GM23338 (cell line): ENCODE measurements at regions not wholly inside any gene's neighbourhood (a gene's known extent, or its start where the extent isn't known, plus 50 kb on each side); places are given as distances from the start of the nearest gene placed in this dataset.

ENCODE experiments used
- ATAC-seq: fragments of 200-7000 bp; cut with Tn5 transposase; 3 replicates; pipeline ENCODE4 v1.9.1; 2020
- DNase-seq: peaks from one replicate; pipeline ENCODE4 v3.0.0-alpha.2; 2015; ENCODE audit warnings: low spot score
- H2AFZ ChIP-seq: fragments of 200-600 bp; sonication (generic); 2 replicates; pipeline ENCODE4 v1.8.0; 2016; ENCODE audit warnings: antibody characterized with exemption, mild to moderate bottlenecking, moderate library complexity
- H3F3A ChIP-seq: fragments of 200-600 bp; sonication (generic); replicated peaks from 2 replicates; pipeline ENCODE4 v1.8.0; 2017; ENCODE audit warnings: antibody characterized with exemption, mixed run types, low read depth
- H3K27ac ChIP-seq: fragments of 200-600 bp; sonication (generic); 2 replicates; pipeline ENCODE4 v1.6.1; 2016; ENCODE audit warnings: low read depth
- H3K27me3 ChIP-seq: fragments of 200-600 bp; sonication (generic); 2 replicates; pipeline ENCODE4 v1.8.0; 2016; ENCODE audit warnings: mild to moderate bottlenecking, mixed run types, moderate library complexity; ENCODE audit not compliant: insufficient read depth
- H3K36me3 ChIP-seq: fragments of 200-600 bp; sonication (generic); 2 replicates; pipeline ENCODE4 v1.8.0; 2016; ENCODE audit warnings: mild to moderate bottlenecking; ENCODE audit not compliant: insufficient read depth
- H3K4me1 ChIP-seq: fragments of 200-600 bp; sonication (generic); 2 replicates; pipeline ENCODE4 v1.8.0; 2016; ENCODE audit warnings: mild to moderate bottlenecking, moderate library complexity; ENCODE audit not compliant: insufficient read depth
- H3K4me2 ChIP-seq: fragments of 200-600 bp; sonication (generic); 2 replicates; pipeline ENCODE4 v1.7.1; 2017; ENCODE audit warnings: mixed run types
- H3K4me3 ChIP-seq: fragments of 200-600 bp; sonication (generic); 2 replicates; pipeline ENCODE4 v1.6.1; 2016; ENCODE audit warnings: mixed run types
- H3K79me2 ChIP-seq: fragments of 200-600 bp; sonication (generic); replicated peaks from 2 replicates; pipeline ENCODE4 v1.8.0; 2017; ENCODE audit warnings: mild to moderate bottlenecking; ENCODE audit not compliant: insufficient read depth
- H3K9me2 ChIP-seq: fragments of 200-600 bp; sonication (generic); 2 replicates; pipeline ENCODE4 v1.8.0; 2017; ENCODE audit not compliant: insufficient read depth
- H4K20me1 ChIP-seq: fragments of 200-600 bp; sonication (generic); replicated peaks from 2 replicates; pipeline ENCODE4 v1.8.0; 2017; ENCODE audit warnings: mild to moderate bottlenecking; ENCODE audit not compliant: insufficient read depth
- H3K27ac Mint-ChIP-seq: 2 replicates; pipeline ENCODE4 v1.8.0; 2020; ENCODE audit warnings: inconsistent platforms, mild to moderate bottlenecking, moderate library complexity, mixed read lengths
- H3K27me3 Mint-ChIP-seq: 3 replicates; pipeline ENCODE4 v1.8.0; 2022; ENCODE audit warnings: low read depth, mild to moderate bottlenecking, moderate library complexity, mixed read lengths, inconsistent platforms; ENCODE audit not compliant: insufficient read depth, poor library complexity
- H3K36me3 Mint-ChIP-seq: 3 replicates; pipeline ENCODE4 v1.8.0; 2021; ENCODE audit warnings: low read depth, mild to moderate bottlenecking, inconsistent platforms, moderate library complexity, mixed read lengths
- H3K4me1 Mint-ChIP-seq: 3 replicates; pipeline ENCODE4 v1.8.0; 2020; ENCODE audit warnings: mild to moderate bottlenecking, inconsistent platforms, mixed read lengths
- H3K4me3 Mint-ChIP-seq: 3 replicates; pipeline ENCODE4 v1.8.0; 2021; ENCODE audit warnings: moderate library complexity, mild to moderate bottlenecking, inconsistent platforms, mixed read lengths
- H3K9me3 Mint-ChIP-seq: 3 replicates; pipeline ENCODE4 v1.8.0; 2020; ENCODE audit warnings: moderate library complexity, mild to moderate bottlenecking, inconsistent platforms, mixed read lengths
- CREB1 ChIP-seq: fragments of 250-450 bp; sonication (Bioruptor Pico); IDR thresholded peaks from 2 replicates; pipeline ENCODE4 v1.5.0; 2020; ENCODE audit warnings: low read depth, mild to moderate bottlenecking, moderate library complexity
- ETS1 ChIP-seq: IDR thresholded peaks from 2 replicates; pipeline ENCODE4 v1.6.1; 2016; ENCODE audit warnings: antibody characterized with exemption
- EZH2phosphoT487 ChIP-seq: fragments of 200-600 bp; sonication (generic); IDR thresholded peaks from one replicate; pipeline ENCODE4 v1.8.1; 2018; ENCODE audit warnings: antibody characterized with exemption; ENCODE audit not compliant: unreplicated experiment
- POLR2AphosphoS5 ChIP-seq: IDR thresholded peaks from 2 replicates; pipeline ENCODE4 v1.6.1; 2016; ENCODE audit warnings: antibody characterized with exemption, low read depth
- ZNF114 ChIP-seq: fragments of 250-450 bp; sonication (Bioruptor Pico); IDR thresholded peaks from 2 replicates; pipeline ENCODE4 v1.5.0; 2020; ENCODE audit warnings: mild to moderate bottlenecking, moderate library complexity
- ZNF462 ChIP-seq: fragments of 250-450 bp; sonication (Bioruptor Pico); IDR thresholded peaks from 2 replicates; pipeline ENCODE4 v1.5.0; 2020; ENCODE audit warnings: mild to moderate bottlenecking, moderate library complexity

DNA sequence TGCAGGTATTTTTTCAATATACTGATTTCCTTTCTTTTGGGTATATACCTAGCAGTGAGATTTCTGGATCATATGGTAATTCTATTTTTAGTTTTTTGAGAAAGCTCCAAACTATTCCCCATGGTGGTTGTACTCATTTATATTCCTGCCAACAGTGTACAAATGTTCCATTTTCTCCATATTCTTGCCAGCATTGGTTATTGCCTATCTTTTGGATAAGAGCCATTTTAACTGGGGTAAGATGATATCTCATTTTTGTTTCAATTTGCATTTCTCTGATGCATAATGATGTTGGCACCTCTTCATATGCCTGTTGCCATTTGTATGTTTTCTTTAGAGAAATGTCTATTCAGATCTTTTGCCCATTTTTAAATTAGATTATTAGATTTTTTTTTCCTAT, 85.6 kb upstream of the FST start (continued):
- no peak for TF ChIP-seq POLR2AphosphoS5
- TF ChIP-seq ZNF462 (CRISPR knock-in tag) = no peak

- no peaks in the 10 kb centered on the region for H3K4me1 Mint-ChIP-seq
- ATAC-seq (no peak), DNase-seq (no peak)
- no peaks in the 10 kb centered on the region for H3K79me2 ChIP-seq
- no peak overlapping the region for H3K4me3 Mint-ChIP-seq
- H2AFZ ChIP-seq = 0 out of 2 replicates have a peak overlapping the region, but pooled peaks have one; percentile 35
- no peaks in the 10 kb centered on the region for H3F3A ChIP-seq
- no peak overlapping the region for H3K27ac Mint-ChIP-seq
- H3K36me3 Mint-ChIP-seq = no peaks in the 10 kb centered on the region
- H3K36me3 ChIP-seq = no peaks in the 10 kb centered on the region
- TF ChIP-seq EZH2phosphoT487 (no peak), ZNF114 (CRISPR knock-in tag) (no peak), ETS1 (no peak), CREB1 (CRISPR knock-in tag) (no peak)
- no peak overlapping the region for H3K4me3 ChIP-seq
- no peaks in the 10 kb centered on the region for H3K27me3 Mint-ChIP-seq
- H3K27me3 ChIP-seq = no peaks in the 10 kb centered on the region
- no peaks in the 10 kb centered on the region for H3K9me3 Mint-ChIP-seq
- H3K9me2 ChIP-seq = no peaks in the 10 kb centered on the region; the same call in none of the 2 replicates
- H4K20me1 ChIP-seq = no peaks in the 10 kb centered on the region
- H3K4me2 ChIP-seq = no peak overlapping the region
- H3K27ac ChIP-seq = no peak overlapping the region
- no peaks in the 10 kb centered on the region for H3K4me1 ChIP-seq
Measured at GRCh38 chr5:53397141-53397757, 83.2 kb upstream of the FST start.
